DOHH2 (cell line): ENCODE measurements at regions not wholly inside any gene's neighbourhood (a gene's known extent, or its start where the extent isn't known, plus 50 kb on each side); places are given as distances from the start of the nearest gene placed in this dataset.
A peak's percentile ranks its signal among the peaks of the same experiment; 100 is the strongest.

Experiments used
- H3F3A ChIP-seq: fragments of 200-600 bp; sonication (generic), shearing (Covaris generic); 2 replicates; pipeline ENCODE4 v1.6.0; 2016; ENCODE audit warnings: antibody characterized with exemption, mild to moderate bottlenecking; ENCODE audit not compliant: control insufficient read depth, insufficient read depth
- H3K27ac ChIP-seq: fragments of 200-600 bp; sonication (generic); 2 replicates; pipeline ENCODE4 v1.5.1; 2014; ENCODE audit warnings: low read depth, mild to moderate bottlenecking, low read length, moderate library complexity
- H3K27me3 ChIP-seq: fragments of 200-600 bp; sonication (generic); 2 replicates; pipeline ENCODE4 v1.6.1; 2014; ENCODE audit warnings: mild to moderate bottlenecking, low read length, mixed read lengths; ENCODE audit not compliant: control insufficient read depth
- H3K36me3 ChIP-seq: fragments of 200-600 bp; sonication (generic); 2 replicates; pipeline ENCODE4 v1.6.1; 2014; ENCODE audit warnings: mild to moderate bottlenecking, low read length, moderate library complexity, mixed read lengths; ENCODE audit not compliant: control insufficient read depth
- H3K4me1 ChIP-seq: fragments of 200-600 bp; sonication (generic); 2 replicates; pipeline ENCODE4 v1.6.1; 2014; ENCODE audit warnings: mild to moderate bottlenecking, low read length, mixed read lengths; ENCODE audit not compliant: control insufficient read depth
- H3K4me2 ChIP-seq: fragments of 200-600 bp; sonication (generic); 2 replicates; pipeline ENCODE4 v1.6.0; 2014; ENCODE audit warnings: mild to moderate bottlenecking, low read length, moderate library complexity
- H3K4me3 ChIP-seq: fragments of 200-600 bp; sonication (generic); 2 replicates; pipeline ENCODE4 v1.5.1; 2014; ENCODE audit warnings: mild to moderate bottlenecking, low read length, mixed read lengths
- H3K79me2 ChIP-seq: fragments of 200-600 bp; sonication (generic); 2 replicates; pipeline ENCODE4 v1.6.1; 2014; ENCODE audit warnings: mild to moderate bottlenecking, low read length, mixed read lengths; ENCODE audit not compliant: control insufficient read depth
- H3K9me2 ChIP-seq: fragments of 200-600 bp; sonication (generic); replicated peaks from 2 replicates; pipeline ENCODE4 v1.6.1; 2014; ENCODE audit warnings: mild to moderate bottlenecking, low read length, mixed read lengths; ENCODE audit not compliant: control insufficient read depth
- H3K9me3 ChIP-seq: fragments of 200-600 bp; sonication (generic); 2 replicates; pipeline ENCODE4 v1.6.1; 2014; ENCODE audit warnings: antibody characterized with exemption, low read length, mixed read lengths; ENCODE audit not compliant: control insufficient read depth, insufficient read depth
- H4K20me1 ChIP-seq: fragments of 200-600 bp; sonication (generic); 2 replicates; pipeline ENCODE4 v1.6.0; 2014; ENCODE audit warnings: low read depth, mild to moderate bottlenecking, antibody characterized with exemption, low read length, moderate library complexity; ENCODE audit not compliant: control insufficient read depth, insufficient read depth
- CTCF ChIP-seq: fragments of 200-600 bp; sonication (generic); IDR thresholded peaks from one replicate; pipeline ENCODE4 v1.5.1; 2014; ENCODE audit warnings: antibody characterized with exemption, mild to moderate bottlenecking, low read depth, low read length; ENCODE audit not compliant: poor library complexity, severe bottlenecking
- EZH2phosphoT487 ChIP-seq: fragments of 200-600 bp; sonication (generic); IDR thresholded peaks from 2 replicates; pipeline ENCODE4 v1.6.1; 2017; ENCODE audit warnings: borderline replicate concordance, mild to moderate bottlenecking, antibody characterized with exemption, low read length, moderate library complexity, mixed read lengths

DNA sequence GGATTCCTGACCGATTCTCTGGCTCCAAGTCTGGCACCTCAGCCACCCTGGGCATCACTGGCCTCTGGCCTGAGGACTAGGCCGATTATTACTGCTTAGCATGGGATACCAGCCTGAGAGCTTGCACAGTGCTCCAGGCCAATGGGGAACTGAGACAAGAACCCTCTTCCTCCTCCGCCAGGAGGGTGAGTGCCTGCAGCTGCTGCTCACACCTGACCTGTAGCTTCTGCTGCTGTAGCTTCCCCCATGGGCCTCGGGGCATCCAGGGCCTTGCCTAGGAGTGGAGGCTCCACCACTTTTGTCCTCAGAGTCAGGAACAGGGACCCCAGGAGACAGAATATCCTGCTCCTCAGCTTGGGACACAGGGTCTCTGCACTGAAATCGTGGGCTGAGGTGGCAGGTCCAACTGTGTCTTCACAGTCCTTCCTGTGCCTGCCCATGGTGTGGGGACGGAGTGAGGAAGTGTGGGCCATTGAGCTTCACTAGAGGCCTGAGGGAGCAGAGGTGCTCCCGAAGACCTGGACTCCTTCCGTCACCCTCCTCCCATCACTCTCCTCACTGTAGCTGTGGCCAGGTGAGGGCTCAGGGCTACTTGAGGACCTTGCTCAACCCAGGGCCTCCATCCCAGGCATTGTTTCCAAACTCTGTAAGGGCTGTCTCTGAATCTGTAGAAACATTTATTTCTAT is 103.8 kb downstream of the ZNF280B start:
- no peaks in the 10 kb centered on the region for H4K20me1 ChIP-seq
- H3K9me3 ChIP-seq = no peaks in the 10 kb centered on the region
- TF ChIP-seq EZH2phosphoT487 = no peak
- no peak for TF ChIP-seq CTCF
- H3K27ac ChIP-seq = peak overlapping the region; percentile 79
- no peaks in the 10 kb centered on the region for H3K27me3 ChIP-seq
- no peaks in the 10 kb centered on the region for H3K9me2 ChIP-seq
- peaks cover 24% of the 10 kb centered on the region for H3F3A ChIP-seq
- peaks cover 100% of the 10 kb centered on the region for H3K4me1 ChIP-seq
- H3K79me2 ChIP-seq = no peaks in the 10 kb centered on the region
- peak overlapping the region; percentile 61 for H3K4me3 ChIP-seq
- no peaks in the 10 kb centered on the region for H3K36me3 ChIP-seq
- H3K4me2 ChIP-seq = peak overlapping the region; percentile 71

DNA sequence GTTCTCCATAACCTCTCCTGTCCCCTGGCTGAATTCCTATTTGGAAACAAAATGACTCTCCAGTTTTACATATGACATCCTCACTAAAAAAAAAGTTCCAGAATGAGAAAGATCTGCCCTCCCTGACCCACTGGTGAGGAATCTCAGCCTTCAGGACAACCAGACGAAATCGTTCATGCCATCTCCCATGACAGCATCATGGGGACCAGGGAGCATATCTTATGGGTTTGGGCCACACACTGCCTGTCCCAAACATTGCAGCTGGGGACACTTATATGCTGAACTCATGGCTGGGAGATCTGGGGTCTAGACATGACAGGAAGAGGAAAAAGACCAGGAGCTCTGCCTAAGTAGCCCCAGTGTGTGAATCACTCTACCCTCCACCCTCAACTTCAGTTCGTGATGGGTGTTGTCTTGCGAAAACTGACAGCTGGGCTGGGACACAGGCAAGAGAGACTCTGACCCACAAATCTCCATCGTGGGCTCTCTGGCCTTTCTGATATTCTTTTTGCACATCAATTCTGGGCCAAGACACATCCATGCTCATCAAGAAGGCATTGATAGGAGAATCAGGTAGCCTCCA is 102.0 kb downstream of the ZNF280B start:
- H4K20me1 ChIP-seq = no peaks in the 10 kb centered on the region
- peaks cover 20% of the 10 kb centered on the region for H3F3A ChIP-seq
- no peaks in the 10 kb centered on the region for H3K27me3 ChIP-seq
- H3K79me2 ChIP-seq = no peaks in the 10 kb centered on the region
- no peaks in the 10 kb centered on the region for H3K9me3 ChIP-seq
- no peak for TF ChIP-seq CTCF
- TF ChIP-seq EZH2phosphoT487 = no peak
- H3K4me1 ChIP-seq = peaks cover 94% of the 10 kb centered on the region
- H3K9me2 ChIP-seq = no peaks in the 10 kb centered on the region
- H3K4me3 ChIP-seq = no peak overlapping the region
- no peaks in the 10 kb centered on the region for H3K36me3 ChIP-seq
- H3K4me2 ChIP-seq = peak overlapping the region; percentile 10; the same call in 1 of the 2 replicates
- H3K27ac ChIP-seq = no peak overlapping the region

DNA sequence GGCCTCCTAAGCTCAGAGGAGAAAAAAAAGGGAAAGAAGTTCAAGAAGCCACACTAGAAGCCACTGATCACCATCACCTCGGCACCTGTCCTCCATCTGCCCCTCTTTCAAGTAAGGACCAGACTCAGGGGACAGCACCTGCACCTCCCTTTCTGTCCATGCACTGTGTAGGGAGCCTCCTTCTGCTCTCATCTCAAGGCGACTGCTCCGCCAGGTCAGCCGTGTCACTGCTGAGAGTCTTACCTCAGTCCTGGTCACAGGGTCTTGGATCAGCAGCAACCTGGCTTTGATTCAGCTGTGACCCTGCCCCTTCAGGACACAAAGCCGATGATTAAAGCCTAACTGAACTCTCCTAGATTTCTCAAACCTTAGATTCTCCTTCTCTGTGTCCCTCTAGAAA is 101.5 kb downstream of the ZNF280B start:
- Histone ChIP-seq H3K79me2 (no peaks in the 10 kb centered on the region), H3K9me3 (no peaks in the 10 kb centered on the region), H3K36me3 (no peaks in the 10 kb centered on the region), H3K27me3 (no peaks in the 10 kb centered on the region), H3K27ac (no peak overlapping the region), H3K4me1 (peaks cover 89% of the 10 kb centered on the region), H3K9me2 (no peaks in the 10 kb centered on the region), H4K20me1 (no peaks in the 10 kb centered on the region), H3F3A (peaks cover 20% of the 10 kb centered on the region), H3K4me2 (peak overlapping the region; percentile 10; the same call in 1 of the 2 replicates), H3K4me3 (no peak overlapping the region)
- TF ChIP-seq EZH2phosphoT487 = no peak
- no peak for TF ChIP-seq CTCF
